NCI-H748 (cell line): ENCODE measurements at regions not wholly inside any gene's neighbourhood (a gene's known extent, or its start where the extent isn't known, plus 50 kb on each side); places are given as distances from the start of the nearest gene placed in this dataset.
"Not testable (repeated sequence)": the region's sequence is repeated elsewhere in the genome, so short reads cannot be mapped to it uniquely, and the experiment has no call there.

Experiments
- DNase-seq: peaks from one replicate; lab custom pipeline; 2025; ENCODE audit not compliant: unreplicated experiment; lab: John Stamatoyannopoulos, UW

DNA sequence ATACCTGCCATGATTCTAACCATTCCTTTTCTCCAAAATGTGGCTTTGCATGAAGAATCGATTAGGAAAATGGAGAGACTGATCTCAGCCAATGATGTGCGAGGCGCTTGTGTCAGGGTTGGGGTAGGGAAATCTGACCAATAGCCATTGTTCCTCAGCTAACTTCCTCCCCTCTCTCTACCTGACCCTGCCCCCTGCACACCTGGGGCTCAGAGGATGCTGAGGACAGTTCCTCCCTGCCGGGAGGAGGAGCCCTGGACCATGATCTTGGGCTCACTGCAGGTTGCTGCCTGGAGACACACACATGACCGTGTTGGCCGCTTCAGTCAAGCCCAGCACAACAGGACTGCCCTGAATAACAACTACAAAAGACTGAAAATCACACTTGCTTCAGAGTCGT, 119.8 kb upstream of the SFSWAP start:
- no peak for DNase-seq

DNA sequence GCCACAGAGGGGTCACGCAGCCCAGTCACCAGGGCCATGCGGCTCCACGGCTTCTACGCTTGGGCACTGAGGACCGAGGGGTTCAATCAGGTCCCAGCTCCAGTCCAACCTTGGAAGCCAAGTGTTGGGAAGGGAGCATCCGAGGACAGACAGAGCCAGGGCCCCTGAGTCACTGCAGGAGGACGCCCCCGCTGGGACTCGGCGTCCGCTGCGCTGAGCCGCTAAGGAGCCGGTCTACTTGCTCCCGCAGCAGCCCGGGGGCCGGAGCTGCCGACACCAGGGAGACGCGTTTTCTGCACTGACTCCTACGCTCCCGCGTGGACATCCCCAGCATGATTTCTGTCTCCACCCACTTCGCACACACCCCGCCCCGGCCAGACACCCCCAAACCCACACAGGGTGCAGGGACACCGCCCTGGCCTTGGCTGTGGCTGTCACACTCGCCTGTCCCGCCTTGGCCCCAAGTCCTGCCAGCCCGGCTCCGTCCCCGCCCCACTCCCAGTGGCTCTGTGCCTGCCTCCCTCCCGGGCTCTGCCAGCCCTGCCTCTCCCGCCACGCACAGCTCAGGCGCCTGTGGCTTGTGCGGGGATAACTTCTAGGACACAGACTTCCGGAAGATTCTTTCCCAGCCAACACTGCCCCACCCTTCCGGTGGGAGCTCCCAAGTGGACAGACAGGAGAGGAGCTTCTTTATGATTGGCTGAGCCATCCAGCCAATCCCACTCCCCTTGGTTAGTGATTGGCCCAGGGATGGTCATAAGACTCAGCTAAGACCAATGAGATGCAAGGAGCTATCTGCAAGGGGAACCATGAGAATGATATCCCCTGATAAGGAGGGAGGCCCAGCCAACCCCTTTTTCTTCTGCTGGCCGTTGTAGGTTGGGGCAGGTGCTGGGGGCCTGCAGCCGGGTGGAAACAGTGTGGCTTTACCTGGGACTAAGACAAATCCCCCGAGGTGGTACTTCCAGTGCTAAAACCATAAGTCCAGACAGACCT, 118.9 kb upstream of the SFSWAP start:
- no peak for DNase-seq

DNA sequence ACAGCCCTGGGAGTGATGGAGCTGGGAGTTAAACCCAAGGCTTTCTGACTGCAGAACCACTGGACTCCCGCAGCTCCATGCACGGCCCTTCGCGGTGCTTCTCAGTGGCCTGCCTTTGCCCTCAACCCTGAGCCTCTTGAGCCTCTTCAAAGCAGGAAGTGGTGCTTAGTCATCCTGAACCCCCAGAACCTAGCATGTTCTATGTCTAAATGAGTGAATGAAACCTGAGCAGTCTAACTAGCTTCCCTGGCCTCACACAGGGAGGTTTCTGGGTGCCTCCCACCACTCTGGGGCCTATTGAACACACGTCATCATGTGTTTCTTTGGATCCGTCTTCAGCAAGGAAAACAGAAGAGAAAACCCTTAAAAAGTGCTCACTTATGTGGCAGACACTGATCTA, 117.9 kb upstream of the SFSWAP start:
- no peak for DNase-seq

DNA sequence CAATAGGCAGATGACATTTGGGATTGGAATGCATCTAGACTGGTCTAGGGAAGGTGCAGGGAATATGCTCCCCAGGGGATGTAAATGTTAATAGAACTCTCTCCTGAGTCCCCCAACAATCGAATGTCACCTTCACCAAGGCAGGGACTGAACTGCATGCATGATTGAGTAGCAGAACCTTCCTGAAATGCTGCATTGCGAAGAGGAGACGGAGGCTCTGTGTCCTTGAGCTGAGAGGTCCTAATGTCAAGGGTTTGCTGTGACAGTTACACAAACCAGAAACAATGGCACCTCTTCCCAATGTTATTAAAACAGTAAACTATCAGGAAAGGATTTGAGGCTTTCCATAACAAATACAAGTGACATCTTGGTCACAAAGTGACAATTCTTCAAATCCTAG, 117.5 kb upstream of the SFSWAP start:
- no peak for DNase-seq

DNA sequence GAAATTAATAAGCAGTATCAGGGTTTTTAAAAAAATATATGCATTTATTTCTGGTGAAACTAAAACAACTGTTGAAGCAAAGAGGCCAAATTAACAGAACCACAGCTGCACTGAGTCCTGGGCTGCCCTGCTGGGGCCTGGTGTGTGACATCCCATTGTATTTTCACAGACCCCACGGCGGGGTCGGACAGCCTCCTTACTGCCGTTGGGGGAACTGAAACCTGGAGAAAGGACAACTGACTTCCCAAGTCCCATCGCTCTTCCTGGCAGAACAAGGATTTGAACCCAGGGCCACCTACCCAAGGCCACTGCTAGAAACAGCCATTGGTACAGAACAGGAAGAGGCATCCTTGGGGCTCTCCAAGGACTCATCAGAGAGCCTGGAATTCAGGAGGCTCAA, 114.8 kb upstream of the SFSWAP start:
- DNase-seq = no peak

DNA sequence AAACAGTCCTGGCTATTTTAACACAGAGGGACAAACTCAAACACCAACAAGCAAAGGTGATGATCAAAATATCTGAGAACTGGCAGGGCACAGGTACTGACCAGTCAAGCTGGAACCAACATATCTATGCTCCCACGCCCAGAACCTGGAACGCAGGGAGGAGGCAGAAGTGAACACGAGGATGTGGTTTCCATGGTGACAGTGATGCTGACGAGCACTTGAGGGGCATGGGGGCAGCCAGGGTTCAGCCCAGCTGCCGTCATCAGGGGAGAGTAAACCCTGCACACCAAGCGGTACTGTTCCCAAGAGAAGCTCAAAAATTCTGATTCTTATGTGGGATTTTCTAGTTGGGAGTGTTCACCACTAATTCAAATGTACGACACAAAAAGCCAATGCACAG, 113.6 kb upstream of the SFSWAP start:
- peak; percentile 30 for DNase-seq

DNA sequence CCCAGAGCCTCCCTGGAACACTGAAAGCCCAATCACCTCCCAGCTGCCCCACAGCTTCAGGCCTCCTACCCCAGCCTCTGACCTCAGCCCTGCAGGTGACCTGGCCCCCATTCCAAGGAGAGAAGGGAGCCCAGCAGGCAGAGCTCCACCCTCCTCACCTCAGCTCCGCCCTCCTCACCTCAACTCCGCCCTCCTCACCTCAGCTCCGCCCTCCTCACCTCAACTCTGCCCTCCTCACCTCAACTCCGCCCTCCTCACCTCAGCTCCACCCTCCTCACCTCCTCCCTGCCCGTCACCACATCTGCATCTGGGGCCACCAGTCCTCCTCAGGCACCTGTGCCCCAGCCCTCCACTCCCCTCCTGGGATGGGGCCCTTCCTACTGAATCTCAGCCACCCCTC, 112.2 kb upstream of the SFSWAP start:
- no peak for DNase-seq

DNA sequence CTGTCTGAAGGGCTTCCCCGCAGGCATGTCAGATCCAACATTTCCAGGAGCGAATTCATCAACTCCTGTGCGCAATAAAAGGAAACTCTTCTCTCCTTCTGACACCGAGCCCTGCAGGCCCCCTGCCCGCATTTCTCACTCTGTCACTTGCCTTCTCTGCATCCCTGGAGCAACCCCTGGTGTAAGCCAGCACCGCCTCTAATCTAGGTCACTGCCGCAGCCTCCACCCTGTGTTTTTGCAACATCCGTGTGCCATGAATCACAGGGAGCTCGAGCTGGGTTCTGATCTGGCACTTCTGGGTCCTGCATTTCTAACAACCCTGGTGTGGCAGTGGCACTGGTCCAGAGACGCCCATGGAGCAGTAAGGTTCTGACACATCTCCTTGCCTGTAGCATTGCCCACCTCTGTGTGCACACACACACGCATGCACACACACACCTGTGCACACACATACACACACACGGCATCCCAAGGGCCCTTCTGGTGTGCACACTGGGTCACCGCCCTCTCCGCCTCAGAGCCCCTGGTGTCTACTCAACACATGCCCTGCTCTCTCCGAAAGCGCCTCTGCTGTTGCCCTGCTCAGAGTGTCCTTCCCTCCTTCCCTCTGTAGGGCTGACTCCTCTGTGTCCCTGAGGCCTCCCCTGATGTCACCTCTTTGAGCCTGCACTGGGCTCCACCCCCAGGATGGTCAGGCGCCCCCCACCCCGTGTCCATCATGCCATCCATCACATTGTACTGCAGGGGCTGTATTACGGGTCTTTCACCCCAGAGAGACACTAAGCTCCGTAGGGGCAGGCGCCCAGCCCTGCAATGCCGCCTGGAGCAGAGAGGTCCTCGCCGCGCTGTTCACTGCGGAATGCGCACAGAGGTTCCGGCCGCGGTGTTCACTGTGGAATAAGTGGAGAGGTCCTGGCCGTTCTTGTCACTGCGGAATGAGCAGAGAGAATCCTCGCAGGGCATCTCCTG, 111.4 kb upstream of the SFSWAP start:
- DNase-seq = no peak

DNA sequence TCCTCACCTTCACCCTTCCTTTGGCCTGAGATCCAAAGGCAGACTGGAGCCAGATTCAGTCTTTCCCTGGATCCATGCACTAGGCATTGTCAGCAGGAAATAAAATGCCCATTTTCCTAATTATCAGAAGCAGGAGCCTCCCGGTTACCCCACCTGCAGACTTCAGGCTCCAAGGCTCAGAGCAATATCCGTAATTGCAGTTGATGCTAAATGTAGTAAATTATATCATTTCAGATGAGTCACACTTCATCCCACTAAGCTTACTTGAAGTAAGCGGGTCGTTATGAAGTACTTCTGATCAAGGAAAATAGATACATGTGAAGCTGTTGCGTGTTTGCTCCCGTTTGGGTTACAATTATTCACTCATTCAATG, 110.7 kb upstream of the SFSWAP start:
- DNase-seq = no peak

DNA sequence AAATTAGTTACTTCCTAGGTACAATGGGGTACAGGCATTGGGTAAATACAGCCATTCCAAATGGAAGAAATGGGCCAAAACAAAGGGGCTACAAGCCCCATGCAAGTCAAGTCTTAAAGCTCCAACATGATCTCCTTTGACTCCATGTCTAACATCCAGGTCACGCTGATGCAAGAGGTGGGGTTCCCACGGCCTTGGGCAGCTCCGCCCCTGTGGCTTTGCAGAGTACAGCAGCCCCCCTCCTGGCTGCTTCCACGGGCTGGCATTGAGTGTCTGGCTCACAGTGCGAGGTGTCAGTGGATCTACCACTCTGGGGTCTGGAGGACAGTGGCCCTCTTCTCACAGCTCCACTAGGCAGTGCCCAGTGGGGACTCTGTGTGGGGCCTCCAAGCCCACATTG, 109.4 kb upstream of the SFSWAP start:
- DNase-seq = not testable (repeated sequence)

DNA sequence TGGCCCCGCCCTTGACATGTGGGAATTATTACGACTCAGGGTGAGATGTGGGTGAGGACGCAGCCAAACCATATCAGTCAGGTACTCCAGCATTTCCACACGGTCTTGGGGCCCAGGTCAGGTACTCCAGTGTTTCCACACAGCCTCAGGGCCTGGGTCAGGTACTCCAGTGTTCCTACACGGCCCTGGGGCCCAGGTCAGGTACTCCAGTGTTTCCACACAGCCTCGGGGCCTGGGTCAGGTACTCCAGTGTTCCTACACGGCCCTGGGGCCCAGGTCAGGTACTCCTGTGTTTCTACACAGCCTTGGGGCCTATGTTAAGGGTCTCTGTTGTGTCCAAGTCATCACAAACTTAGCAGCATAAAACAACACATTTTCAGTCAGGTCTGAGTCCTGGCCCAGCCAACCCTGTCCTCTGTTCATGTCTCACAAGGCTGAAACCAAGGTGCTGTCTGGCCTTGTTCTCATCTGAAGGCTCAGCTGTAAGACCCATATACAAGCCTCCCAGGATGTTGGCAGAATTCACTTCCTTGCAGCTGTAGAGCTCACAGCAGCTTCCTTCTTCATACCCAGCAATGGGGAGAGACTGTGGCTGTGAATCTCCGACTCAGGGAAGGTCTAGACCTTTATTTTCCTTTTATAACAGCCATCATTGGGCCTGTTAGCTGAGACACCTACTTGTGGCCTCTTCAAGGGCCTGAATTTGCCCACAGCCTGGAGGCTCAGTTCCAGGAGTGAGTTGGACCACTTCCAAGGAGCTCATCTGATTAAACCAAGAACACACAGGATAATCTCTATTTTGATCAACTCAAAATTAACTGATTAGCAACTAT, 107.6 kb upstream of the SFSWAP start:
- no peak for DNase-seq

DNA sequence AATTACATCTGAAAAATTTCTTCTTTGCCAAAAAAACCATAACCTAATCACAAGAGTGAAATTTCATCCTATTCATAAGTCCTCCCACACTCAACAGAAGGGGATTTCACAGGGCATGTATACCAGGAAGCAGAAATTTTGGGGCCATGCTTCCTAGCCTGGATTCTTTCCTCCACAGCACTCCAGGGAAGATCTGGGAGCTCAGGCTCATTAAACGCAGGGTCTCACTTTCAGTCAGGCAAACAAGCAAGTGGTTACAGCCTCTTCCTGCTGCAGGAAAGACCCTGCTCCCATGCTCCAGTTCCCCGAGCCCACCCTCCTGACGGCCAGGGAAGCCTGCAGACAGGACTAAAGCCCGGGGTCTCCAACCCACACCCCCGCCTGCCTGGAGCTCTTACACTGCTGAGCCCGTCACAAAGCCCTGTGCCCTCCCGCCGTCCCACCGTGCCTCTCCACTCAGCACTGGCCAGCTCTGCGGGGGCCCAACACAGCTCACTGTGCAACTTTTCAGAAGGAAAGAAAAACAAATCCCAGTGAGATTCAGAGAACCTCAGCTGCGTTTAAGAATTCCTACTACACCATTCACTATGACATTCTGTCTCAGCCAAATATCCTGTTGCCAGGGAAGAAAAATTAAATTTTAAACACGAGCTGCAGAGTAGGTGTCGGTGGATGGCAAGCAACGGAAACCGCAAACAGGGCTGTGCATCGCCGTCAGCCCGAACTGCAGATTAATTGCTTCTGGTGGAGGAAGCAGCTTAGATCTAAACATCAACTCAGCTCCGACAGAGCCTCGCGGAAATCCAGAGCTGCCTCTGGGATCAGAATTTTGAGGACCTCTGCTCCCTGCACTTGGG, 106.7 kb upstream of the SFSWAP start:
- no peak for DNase-seq

DNA sequence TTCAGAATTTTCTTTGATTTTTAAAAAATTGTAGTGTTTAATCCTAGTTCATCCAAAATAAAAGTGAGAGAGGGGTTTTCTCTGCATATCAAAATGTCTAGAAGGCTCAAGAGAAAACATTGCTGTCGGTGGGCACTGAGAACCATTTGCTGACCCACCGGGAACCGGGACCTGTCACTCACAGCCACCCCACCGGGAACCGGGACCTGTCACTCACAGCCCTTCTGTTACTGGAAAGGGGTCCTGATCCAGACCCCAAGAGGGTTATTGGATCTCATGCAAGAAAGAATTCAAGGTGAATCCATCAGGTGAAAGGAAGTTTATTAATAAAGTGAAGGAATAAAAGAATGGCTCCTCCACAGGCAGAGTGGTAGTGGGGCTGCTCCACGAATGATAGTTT, 106.0 kb upstream of the SFSWAP start:
- DNase-seq = no peak

DNA sequence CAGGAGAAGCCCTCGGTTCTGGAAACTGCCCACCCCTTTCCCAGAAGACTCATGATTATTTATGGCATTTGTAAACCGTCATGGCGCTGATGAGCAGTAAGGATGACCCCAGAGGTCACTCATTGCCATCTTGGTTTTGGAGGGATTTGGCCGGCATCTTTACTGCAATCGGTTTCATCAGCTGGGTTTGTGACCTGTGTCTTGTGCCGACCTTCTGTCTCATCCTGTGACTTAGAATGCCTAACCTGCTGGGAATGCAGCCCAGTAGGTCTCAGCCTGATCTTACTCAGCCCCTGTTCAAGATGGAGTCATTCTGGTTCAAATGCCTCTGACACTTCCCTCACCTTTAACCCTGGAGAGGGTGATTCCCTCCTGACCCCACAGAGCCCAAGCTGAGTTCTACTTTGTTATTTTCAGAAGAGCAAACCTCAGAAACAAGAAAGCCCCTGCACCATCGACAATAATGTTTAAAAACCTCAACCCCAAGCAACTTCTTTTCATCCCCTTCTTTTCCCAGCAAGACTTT, 105.5 kb upstream of the SFSWAP start:
- DNase-seq = no peak

DNA sequence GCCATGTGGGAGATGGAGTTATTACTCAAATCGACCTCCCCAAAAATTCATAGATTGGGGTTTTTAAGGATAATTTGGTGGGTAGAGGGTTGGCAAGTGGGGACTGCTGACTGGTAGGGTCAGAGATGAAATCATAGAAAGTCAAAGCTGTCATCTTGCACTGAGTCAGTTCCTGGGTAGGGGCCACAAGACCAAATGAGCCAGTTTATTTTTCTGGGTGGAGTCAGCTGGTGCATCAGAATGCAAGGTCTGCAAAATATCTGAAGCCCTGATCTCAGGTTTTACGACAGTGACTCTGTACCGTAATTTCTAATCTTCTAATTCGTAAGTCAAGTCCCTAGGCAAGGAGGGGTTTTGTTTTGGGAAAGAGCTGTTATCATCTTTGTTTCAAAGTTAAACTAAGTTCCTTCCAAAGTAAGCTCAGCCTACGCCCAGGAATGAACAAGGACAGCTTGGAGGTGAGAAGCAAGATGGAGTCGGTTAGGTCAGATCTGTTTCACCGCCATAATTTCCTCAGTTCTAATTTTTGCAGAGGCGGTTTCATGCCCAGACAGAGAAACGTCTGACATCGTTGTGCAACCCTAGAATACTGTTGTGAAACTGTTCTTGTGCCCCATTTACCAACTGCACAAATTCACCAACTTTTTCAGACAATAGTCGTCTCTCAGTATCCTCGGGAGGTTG, 104.5 kb upstream of the SFSWAP start:
- no peak for DNase-seq

DNA sequence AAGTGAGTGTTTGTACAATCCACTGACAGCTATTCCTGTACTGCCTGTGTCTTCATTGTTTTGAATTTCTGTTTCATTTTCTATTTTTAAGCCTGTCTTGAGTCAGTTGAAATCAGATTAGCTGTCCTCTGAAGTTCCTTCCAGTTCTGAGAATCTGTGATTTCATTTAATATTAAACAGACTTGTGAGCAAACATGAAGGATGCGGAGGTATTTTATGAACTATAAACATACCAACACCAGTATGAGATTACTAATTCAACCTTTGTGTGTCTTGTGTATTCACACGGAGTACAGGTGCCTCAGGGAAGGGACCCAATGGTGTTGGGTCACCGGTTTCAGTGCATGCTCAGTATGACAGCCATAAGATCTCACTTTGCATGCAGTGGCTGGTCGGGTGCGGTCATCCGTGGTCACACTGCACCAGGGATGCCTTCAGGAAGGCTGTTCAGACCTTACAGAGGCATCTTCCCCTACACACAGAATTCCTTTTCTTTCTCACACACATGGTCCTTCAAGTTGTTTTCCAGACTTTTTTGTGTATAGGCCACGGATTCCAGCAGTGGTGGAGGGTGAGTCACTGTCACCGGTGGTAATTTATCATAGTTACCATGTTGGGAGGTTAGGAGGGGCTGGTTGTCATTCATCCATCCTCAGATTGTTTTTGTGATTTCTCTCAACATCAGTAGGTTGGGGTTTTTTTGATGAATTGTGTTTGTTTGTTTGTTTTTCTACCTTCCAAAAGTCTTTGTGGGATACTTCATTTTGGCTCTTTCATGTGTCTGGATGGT, 103.0 kb upstream of the SFSWAP start:
- DNase-seq = no peak

DNA sequence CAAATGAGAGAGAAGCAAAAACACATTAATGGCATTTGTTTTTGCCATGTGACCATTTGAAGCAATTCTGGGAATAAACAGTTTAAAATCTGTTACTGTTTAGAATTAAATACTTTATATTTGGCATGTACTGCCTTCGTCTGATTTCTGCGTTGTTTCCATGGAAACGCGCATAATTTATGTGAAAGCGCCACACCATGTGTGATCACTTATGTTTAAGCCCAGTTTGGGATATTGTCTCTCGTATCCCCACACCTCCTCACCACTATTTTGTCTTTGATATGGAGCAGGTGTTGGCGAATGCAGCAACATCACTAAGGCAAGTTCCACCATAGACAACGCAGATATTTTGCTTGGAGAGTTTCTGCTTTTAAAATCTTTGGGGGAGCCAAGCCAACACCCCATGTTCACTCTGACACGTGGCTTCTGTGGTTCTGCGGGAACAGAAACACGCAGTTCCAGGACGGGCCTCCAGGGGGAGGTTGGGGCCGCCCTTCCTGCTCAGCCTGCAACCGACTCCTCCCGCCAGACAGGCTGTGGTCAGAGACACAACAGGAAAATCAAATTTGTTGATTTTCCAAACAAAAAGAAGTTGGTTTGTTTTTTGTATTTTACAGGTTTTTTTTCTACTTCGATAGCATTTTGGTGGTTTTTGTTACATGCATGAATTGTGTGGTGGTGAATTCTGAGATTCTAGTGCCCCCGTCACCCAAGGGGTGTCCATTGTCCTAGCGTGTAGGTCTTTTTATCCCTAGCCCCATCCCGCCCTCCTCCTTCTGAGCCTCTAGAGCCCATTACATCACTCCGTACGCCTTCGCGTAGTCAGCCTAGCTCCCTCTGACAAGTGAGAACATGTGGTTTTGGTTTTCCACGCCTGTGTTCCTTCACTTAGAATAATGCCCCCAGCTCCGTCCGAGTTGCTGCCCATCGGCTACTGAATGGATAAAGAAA, 101.9 kb upstream of the SFSWAP start:
- peak; percentile 55 for DNase-seq
